H1 (cell line): ENCODE measurements at regions not wholly inside any gene's neighbourhood (a gene's known extent, or its start where the extent isn't known, plus 50 kb on each side); places are given as distances from the start of the nearest gene placed in this dataset.

Experiments used
- CHD2 ChIP-seq: IDR thresholded peaks from 2 replicates; pipeline ENCODE4 v1.6.1; 2012; ENCODE audit warnings: low read length, improper control_type of control experiment
- CTCF ChIP-seq, 3 experiments: IDR thresholded peaks; 1 replicate in 2 of 3; 2 replicates in 1 of 3; pipeline versions ENCODE4 v1.5.1 to v1.6.1; 2011; ENCODE audit warnings: low read length in 3 of 3, mild to moderate bottlenecking in 3 of 3, inconsistent platforms in 2 of 3, low read depth in 1 of 3, moderate library complexity in 1 of 3; ENCODE audit not compliant: insufficient read depth in 1 of 3; ENCODE audit errors: control extremely low read depth in 1 of 3
- GABPA ChIP-seq: IDR thresholded peaks from 2 replicates; pipeline ENCODE4 v1.6.1; 2011; ENCODE audit warnings: mild to moderate bottlenecking, low read length, moderate library complexity, borderline replicate concordance; ENCODE audit not compliant: insufficient read depth
- HDAC6 ChIP-seq: IDR thresholded peaks from one replicate; pipeline ENCODE4 v1.7.1; 2012; ENCODE audit warnings: low read depth, mild to moderate bottlenecking, inconsistent platforms, low read length, moderate library complexity
- MAFK ChIP-seq: IDR thresholded peaks from 2 replicates; pipeline ENCODE4 v1.6.1; 2012; ENCODE audit warnings: low read depth, mild to moderate bottlenecking, improper control_type of control experiment, low read length
- MAX ChIP-seq: IDR thresholded peaks from 2 replicates; pipeline ENCODE4 v1.6.1; 2012; ENCODE audit warnings: inconsistent platforms
- POLR2A ChIP-seq, 2 experiments: IDR thresholded peaks; 1 replicate in 1 of 2; 2 replicates in 1 of 2; pipeline ENCODE4 v1.6.1; 2011; ENCODE audit warnings: low read depth in 2 of 2, low read length in 2 of 2, mild to moderate bottlenecking in 2 of 2; ENCODE audit errors: control extremely low read depth in 1 of 2
- RAD21 ChIP-seq, 2 experiments: IDR thresholded peaks in 1 of 2; conservative IDR thresholded peaks in 1 of 2; 2 replicates each; pipeline ENCODE4 v1.6.1; 2011; ENCODE audit warnings: low read depth in 2 of 2, low read length in 2 of 2, improper control_type of control experiment in 1 of 2, inconsistent platforms in 1 of 2, mild to moderate bottlenecking in 1 of 2, moderate library complexity in 1 of 2

GRCh38 chr15:25943831-25944230 lies 80.7 kb upstream of the ATP10A start:
- TF ChIP-seq CTCF (IDR thresholded peaks at IDR 0.05; ENCODE audit: control extremely low read depth in 1 of 3, insufficient read depth in 1 of 3, low read depth in 1 of 3, low read length in 3 of 3): no peak
- no peak for TF ChIP-seq RAD21 (IDR thresholded peaks at IDR 0.05 in 1 of 2, conservative IDR thresholded peaks at IDR 0.05 in 1 of 2; ENCODE audit: low read depth in 2 of 2, low read length in 2 of 2)
- TF ChIP-seq HDAC6: no peak
- TF ChIP-seq POLR2A (IDR thresholded peaks at IDR 0.05; ENCODE audit: control extremely low read depth in 1 of 2, low read depth in 2 of 2, low read length in 2 of 2): no peak
- TF ChIP-seq MAX: no peak
- no peak for TF ChIP-seq MAFK
- TF ChIP-seq GABPA: no peak
- no peak for TF ChIP-seq CHD2
